Liver (tissue), 8 donors: ENCODE measurements at regions not wholly inside any gene's neighbourhood (a gene's known extent, or its start where the extent isn't known, plus 50 kb on each side); places are given as distances from the start of the nearest gene placed in this dataset.

Experiments used
- DNase-seq: peaks from one replicate; pipeline ENCODE4 v3.0.0-alpha.2; 2017; ENCODE audit warnings: low spot score
- H3K27ac ChIP-seq, 2 donors: one replicate each; pipeline ENCODE4 v1.7.0; 2013; ENCODE audit warnings: inconsistent platforms in 2 of 2, low read length in 2 of 2, control low read depth in 1 of 2, low read depth in 1 of 2, mild to moderate bottlenecking in 1 of 2
- H3K27me3 ChIP-seq, 4 donors: one replicate each; pipeline versions ENCODE4 v1.6.1 to v1.7.0; 2013; ENCODE audit warnings: low read length in 3 of 4, inconsistent platforms in 1 of 4, mild to moderate bottlenecking in 1 of 4, moderate library complexity in 1 of 4; ENCODE audit not compliant: control insufficient read depth in 4 of 4, insufficient read depth in 4 of 4
- H3K36me3 ChIP-seq, 4 donors: one replicate each; pipeline versions ENCODE4 v1.6.1 to v1.7.0; 2013; ENCODE audit warnings: low read length in 3 of 4, mild to moderate bottlenecking in 3 of 4, low read depth in 1 of 4, moderate library complexity in 1 of 4; ENCODE audit not compliant: control insufficient read depth in 4 of 4, insufficient read depth in 3 of 4
- H3K4me1 ChIP-seq, 4 donors: one replicate each; pipeline versions ENCODE4 v1.6.1 to v1.7.0; 2013; ENCODE audit warnings: low read length in 3 of 4, mild to moderate bottlenecking in 3 of 4, moderate library complexity in 1 of 4; ENCODE audit not compliant: control insufficient read depth in 4 of 4, insufficient read depth in 4 of 4
- H3K4me3 ChIP-seq, 3 donors: one replicate each; pipeline versions ENCODE4 v1.6.1 to v1.7.0; 2013; ENCODE audit warnings: low read length in 3 of 3, control low read depth in 1 of 3, low read depth in 1 of 3, mild to moderate bottlenecking in 1 of 3
- H3K9ac ChIP-seq, 2 donors: one replicate each; pipeline ENCODE4 v1.7.0; 2013; ENCODE audit warnings: low read length in 2 of 2, mild to moderate bottlenecking in 2 of 2, moderate library complexity in 2 of 2, control low read depth in 1 of 2, low read depth in 1 of 2
- H3K9me3 ChIP-seq, 4 donors: one replicate each; pipeline versions ENCODE4 v1.6.1 to v1.7.0; 2013; ENCODE audit warnings: low read length in 3 of 4; ENCODE audit not compliant: control insufficient read depth in 4 of 4
- ATF3 ChIP-seq: IDR thresholded peaks from 2 replicates; pipeline ENCODE4 v1.6.1; 2016; ENCODE audit warnings: antibody characterized with exemption
- CTCF ChIP-seq: fragments of 150-350 bp; IDR thresholded peaks from 2 replicates; pipeline ENCODE4 v1.5.1; 2017; ENCODE audit warnings: improper control_type of control experiment, low read depth, low read length; ENCODE audit not compliant: missing input control
- EGR1 ChIP-seq, 2 donors: IDR thresholded peaks; 2 replicates each; pipeline ENCODE4 v1.6.1; 2016 to 2018; ENCODE audit warnings: antibody characterized with exemption in 2 of 2, low read depth in 2 of 2
- FOXA1 ChIP-seq: IDR thresholded peaks from 2 replicates; pipeline ENCODE4 v1.6.1; 2016; ENCODE audit warnings: antibody characterized with exemption
- FOXA2 ChIP-seq: IDR thresholded peaks from 2 replicates; pipeline ENCODE4 v1.6.1; 2016; ENCODE audit warnings: antibody characterized with exemption
- GABPA ChIP-seq, 2 donors: IDR thresholded peaks in 1 of 2; conservative IDR thresholded peaks in 1 of 2; 2 replicates each; pipeline ENCODE4 v1.6.1; 2016; ENCODE audit warnings: antibody characterized with exemption in 2 of 2, mild to moderate bottlenecking in 1 of 2, moderate library complexity in 1 of 2
- HNF4A ChIP-seq, 2 donors: conservative IDR thresholded peaks; 2 replicates each; pipeline ENCODE4 v1.6.1; 2016; ENCODE audit warnings: antibody characterized with exemption in 2 of 2, mild to moderate bottlenecking in 2 of 2
- HNF4G ChIP-seq: IDR thresholded peaks from 2 replicates; pipeline ENCODE4 v1.6.1; 2016; ENCODE audit warnings: antibody characterized with exemption
- JUND ChIP-seq, 2 donors: IDR thresholded peaks; 2 replicates each; pipeline ENCODE4 v1.6.1; 2016; ENCODE audit warnings: antibody characterized with exemption in 2 of 2
- MAX ChIP-seq: IDR thresholded peaks from 2 replicates; pipeline ENCODE4 v1.6.1; 2016; ENCODE audit warnings: antibody characterized with exemption
- NR2F2 ChIP-seq: IDR thresholded peaks from 2 replicates; pipeline ENCODE4 v1.6.1; 2016; ENCODE audit warnings: antibody characterized with exemption
- RAD21 ChIP-seq, 2 donors: IDR thresholded peaks; 2 replicates each; pipeline ENCODE4 v1.6.1; 2016; ENCODE audit warnings: antibody characterized with exemption in 2 of 2, mild to moderate bottlenecking in 2 of 2
- REST ChIP-seq: IDR thresholded peaks from 2 replicates; pipeline ENCODE4 v1.6.1; 2016; ENCODE audit warnings: antibody characterized with exemption, mild to moderate bottlenecking
- RXRA ChIP-seq, 2 donors: IDR thresholded peaks; 2 replicates each; pipeline ENCODE4 v1.6.1; 2017 to 2018; ENCODE audit warnings: antibody characterized with exemption in 2 of 2, mild to moderate bottlenecking in 1 of 2
- SP1 ChIP-seq: IDR thresholded peaks from 2 replicates; pipeline ENCODE4 v1.6.1; 2018; ENCODE audit warnings: antibody characterized with exemption, mild to moderate bottlenecking
- TAF1 ChIP-seq: conservative IDR thresholded peaks from 2 replicates; pipeline ENCODE4 v1.6.1; 2016; ENCODE audit warnings: antibody characterized with exemption, mild to moderate bottlenecking
- YY1 ChIP-seq: IDR thresholded peaks from 2 replicates; pipeline ENCODE4 v1.6.1; 2016; ENCODE audit warnings: antibody characterized with exemption, mild to moderate bottlenecking
- ZBTB33 ChIP-seq: IDR thresholded peaks from 2 replicates; pipeline ENCODE4 v1.6.1; 2016; ENCODE audit warnings: antibody characterized with exemption
- WGBS: extraction: QIAGEN DNeasy Blood & Tissue Kit; methylation state at CpG from one replicate; pipeline ENCODE4 v1.1.7; 2013; 5-methylcytosine and 5-hydroxymethylcytosine counted together
- donor health status: healthy.
- donor health status: healthy.
- donor health status: healthy.
- donor health status: healthy.
- donor health status: healthy.

GRCh38 chr16:85259115-85259831 is 147.0 kb upstream of the CIBAR2 start:
- Histone ChIP-seq H3K27me3 (no peaks in the 10 kb centered on the region), H3K27ac (no peak overlapping the region), H3K36me3 (no peaks in the 10 kb centered on the region), H3K9me3 (no peaks in the 10 kb centered on the region), H3K4me3 (no peak overlapping the region), H3K9ac (no peak overlapping the region), H3K4me1 (peaks cover 0 to 20% (median 11%) of the 10 kb centered on the region in 4 donors)
- no peak for DNase-seq
- no peak for TF ChIP-seq YY1
- TF ChIP-seq GABPA (IDR thresholded peaks at IDR 0.05 in 1 of 2, conservative IDR thresholded peaks at IDR 0.05 in 1 of 2) = no peak
- no peak for TF ChIP-seq HNF4A (conservative IDR thresholded peaks at IDR 0.05)
- TF ChIP-seq RAD21 (IDR thresholded peaks at IDR 0.05) = no peak
- no peak for TF ChIP-seq NR2F2
- TF ChIP-seq SP1 = no peak
- 83% methylated on average over 19 of the region's 19 CpGs for WGBS

- no peak for DNase-seq
- TF ChIP-seq JUND (IDR thresholded peaks at IDR 0.05) (no peak), SP1 (no peak), FOXA2 (no peak), FOXA1 (no peak), HNF4A (conservative IDR thresholded peaks at IDR 0.05) (no peak), HNF4G (no peak), YY1 (no peak), NR2F2 (no peak), RXRA (IDR thresholded peaks at IDR 0.05) (no peak), REST (no peak), MAX (no peak), ATF3 (no peak), ZBTB33 (no peak), RAD21 (IDR thresholded peaks at IDR 0.05) (no peak), CTCF (no peak), TAF1 (no peak), GABPA (IDR thresholded peaks at IDR 0.05 in 1 of 2, conservative IDR thresholded peaks at IDR 0.05 in 1 of 2) (no peak), EGR1 (IDR thresholded peaks at IDR 0.05; ENCODE audit: low read depth in 2 of 2) (no peak)
- H3K27ac ChIP-seq = no peak overlapping the region
- H3K36me3 ChIP-seq = no peaks in the 10 kb centered on the region
- no peaks in the 10 kb centered on the region for H3K27me3 ChIP-seq
- H3K9me3 ChIP-seq = no peaks in the 10 kb centered on the region
- peaks cover 0 to 19% (median 10%) of the 10 kb centered on the region in 4 donors for H3K4me1 ChIP-seq
- WGBS = 94% methylated on average over 9 of the region's 9 CpGs
- H3K9ac ChIP-seq = no peak overlapping the region
- H3K4me3 ChIP-seq = no peak overlapping the region
These were observed 147.5 kb upstream of the CIBAR2 start for GRCh38 chr16:85259832-85260167.
